NCI-H2196 (cell line): ENCODE measurements at regions not wholly inside any gene's neighbourhood (a gene's known extent, or its start where the extent isn't known, plus 50 kb on each side); places are given as distances from the start of the nearest gene placed in this dataset.

ENCODE experiments used
- DNase-seq: peaks from one replicate; lab custom pipeline; 2025; ENCODE audit not compliant: unreplicated experiment; lab: John Stamatoyannopoulos, UW

GRCh38 chr1:29653034-29653810 lies 416.9 kb downstream of the PTPRU start:
- no peak for DNase-seq

- DNase-seq = no peak
Measured at GRCh38 chr1:29651684-29652665, 415.7 kb downstream of the PTPRU start.

- DNase-seq = no peak
Measured at GRCh38 chr1:29651246-29651645, 414.9 kb downstream of the PTPRU start.

- DNase-seq = no peak
Measured at GRCh38 chr1:29650476-29650875, 414.2 kb downstream of the PTPRU start.

GRCh38 chr1:29650041-29650400 lies 413.7 kb downstream of the PTPRU start:
- no peak for DNase-seq

- peak; percentile 62 for DNase-seq
Measured at GRCh38 chr1:29649189-29650040, 413.1 kb downstream of the PTPRU start.

GRCh38 chr1:29648798-29649188 lies 412.5 kb downstream of the PTPRU start:
- no peak for DNase-seq

GRCh38 chr1:29648026-29648425 lies 411.7 kb downstream of the PTPRU start:
- DNase-seq = no peak

- no peak for DNase-seq
Measured at GRCh38 chr1:29647581-29647980, 411.3 kb downstream of the PTPRU start.

- no peak for DNase-seq
Measured at GRCh38 chr1:29646161-29646775, 409.9 kb downstream of the PTPRU start.

- no peak for DNase-seq
Measured at GRCh38 chr1:29645586-29645985, 409.3 kb downstream of the PTPRU start.

GRCh38 chr1:29644812-29645211 lies 408.5 kb downstream of the PTPRU start:
- DNase-seq = no peak

- DNase-seq = no peak
Measured at GRCh38 chr1:29643838-29644440, 407.6 kb downstream of the PTPRU start.

- DNase-seq = no peak
Measured at GRCh38 chr1:29643281-29643680, 407.0 kb downstream of the PTPRU start.

GRCh38 chr1:29642519-29642918 lies 406.2 kb downstream of the PTPRU start:
- no peak for DNase-seq

GRCh38 chr1:29641921-29642320 lies 405.6 kb downstream of the PTPRU start:
- DNase-seq = no peak

GRCh38 chr1:29640428-29640785 lies 404.1 kb downstream of the PTPRU start:
- no peak for DNase-seq

GRCh38 chr1:29639741-29640427 lies 403.6 kb downstream of the PTPRU start:
- no peak for DNase-seq

- DNase-seq = no peak
Measured at GRCh38 chr1:29639156-29639736, 402.9 kb downstream of the PTPRU start.
